ENCODE measurements at regions not wholly inside any gene's neighbourhood (a gene's known extent, or its start where the extent isn't known, plus 50 kb on each side); places are given as distances from the start of the nearest gene placed in this dataset.

GRCh38 chr10:3016016-3016415 is 51.3 kb upstream of the PFKP start:
- DNase-seq: no peak

DNA sequence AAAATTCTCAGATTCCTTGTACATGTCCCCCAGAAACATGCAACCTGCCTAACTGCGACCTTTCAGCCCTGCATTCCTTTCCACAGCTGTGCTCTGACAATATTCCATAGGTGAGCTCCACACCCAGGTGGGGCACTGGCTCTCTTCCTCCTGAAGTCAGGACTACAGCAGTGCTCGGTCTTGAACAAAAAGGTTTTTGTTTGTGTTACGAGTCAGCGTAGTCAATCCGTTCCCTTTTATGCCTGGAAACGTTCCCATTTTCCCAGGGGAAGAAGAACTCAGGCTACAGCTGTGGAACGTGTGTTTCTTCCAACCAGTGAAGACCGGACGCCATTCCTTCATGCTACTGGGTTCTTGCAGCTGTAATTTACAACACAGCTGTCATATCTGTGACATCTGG is 52.4 kb upstream of the PFKP start:
- DNase-seq: peak; percentile 24

GRCh38 chr10:3012223-3012622 is 55.1 kb upstream of the PFKP start:
- DNase-seq: no peak

GRCh38 chr10:3010816-3011460 is 56.4 kb upstream of the PFKP start:
- peak; percentile 34 for DNase-seq

DNA sequence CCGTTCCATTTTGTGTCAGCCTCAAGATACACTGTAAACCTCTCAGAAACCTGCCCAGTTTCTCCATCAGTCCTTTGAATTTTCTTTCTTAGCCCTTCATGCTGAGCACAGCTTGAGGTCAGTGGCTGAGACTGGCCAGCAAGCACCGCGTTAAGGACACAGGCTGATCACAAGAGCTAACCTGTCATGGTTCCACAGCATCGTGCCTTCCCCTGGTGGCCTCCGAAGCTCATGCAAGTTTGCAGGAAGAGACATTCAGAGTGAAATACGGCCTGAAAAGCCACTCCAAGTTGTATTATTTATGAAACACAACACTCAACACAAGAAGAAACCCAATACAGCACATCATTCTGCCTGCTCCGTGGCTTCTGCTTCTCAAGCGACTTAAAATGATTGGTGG is 57.0 kb upstream of the PFKP start:
- no peak for DNase-seq

GRCh38 chr10:3009341-3009740 is 58.0 kb upstream of the PFKP start:
- no peak for DNase-seq

DNA sequence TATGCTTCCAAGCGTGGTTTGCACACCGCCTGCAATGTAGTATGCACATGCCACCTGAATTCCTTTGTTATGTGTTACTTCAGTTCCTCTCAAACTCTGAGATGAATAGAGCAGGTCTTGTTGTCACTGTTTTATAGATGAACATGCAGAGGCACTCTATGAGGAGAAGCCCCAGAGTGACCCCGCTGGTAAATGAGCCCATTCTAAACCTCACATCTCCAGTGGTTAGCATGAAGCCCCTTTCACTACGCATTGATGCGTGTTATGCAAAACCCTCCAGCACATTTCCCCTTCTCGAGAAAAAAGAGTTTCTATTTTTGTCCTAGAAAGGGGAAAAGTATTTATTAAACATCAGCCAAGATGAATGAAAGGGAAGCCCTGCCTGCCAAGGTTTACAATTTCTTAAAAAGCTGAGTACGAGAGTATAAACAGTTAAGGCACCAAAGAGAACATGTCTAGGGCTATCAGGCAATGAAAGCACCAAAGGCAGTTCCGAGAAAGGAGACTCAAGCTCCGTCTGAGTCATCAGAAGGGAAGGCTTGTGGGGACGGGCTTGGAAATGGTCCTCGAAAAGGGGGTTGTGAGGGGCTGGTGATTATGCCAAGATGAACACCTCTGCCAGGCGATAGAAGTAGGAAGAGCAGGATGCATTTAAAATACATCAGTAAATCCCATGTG is 58.7 kb upstream of the PFKP start:
- no peak for DNase-seq

GRCh38 chr10:3006607-3007006 is 60.7 kb upstream of the PFKP start:
- peak; percentile 53 for DNase-seq

- DNase-seq: peak; percentile 55
These were observed 61.3 kb upstream of the PFKP start for GRCh38 chr10:3006093-3006492.

GRCh38 chr10:3002304-3002703 is 65.0 kb upstream of the PFKP start:
- no peak for DNase-seq

DNA sequence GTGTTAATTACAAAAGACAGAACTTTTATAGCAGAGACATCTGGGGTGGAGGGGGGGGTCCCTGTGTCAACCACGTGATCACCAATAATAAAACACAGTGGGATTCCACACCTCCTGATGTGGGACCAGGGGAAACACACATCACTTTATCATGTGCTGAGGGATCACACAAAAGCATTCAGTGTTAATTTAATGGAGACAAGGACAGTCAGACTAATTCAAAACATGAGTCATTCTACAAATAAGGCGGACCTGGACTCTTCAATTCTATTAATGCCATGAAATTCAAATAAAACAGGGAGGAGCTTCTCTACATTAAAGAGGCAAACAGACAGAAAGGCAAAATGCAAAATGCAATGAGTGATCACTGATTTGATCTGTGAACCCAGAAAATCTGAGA is 67.3 kb upstream of the PFKP start:
- peak; percentile 89 for DNase-seq

DNA sequence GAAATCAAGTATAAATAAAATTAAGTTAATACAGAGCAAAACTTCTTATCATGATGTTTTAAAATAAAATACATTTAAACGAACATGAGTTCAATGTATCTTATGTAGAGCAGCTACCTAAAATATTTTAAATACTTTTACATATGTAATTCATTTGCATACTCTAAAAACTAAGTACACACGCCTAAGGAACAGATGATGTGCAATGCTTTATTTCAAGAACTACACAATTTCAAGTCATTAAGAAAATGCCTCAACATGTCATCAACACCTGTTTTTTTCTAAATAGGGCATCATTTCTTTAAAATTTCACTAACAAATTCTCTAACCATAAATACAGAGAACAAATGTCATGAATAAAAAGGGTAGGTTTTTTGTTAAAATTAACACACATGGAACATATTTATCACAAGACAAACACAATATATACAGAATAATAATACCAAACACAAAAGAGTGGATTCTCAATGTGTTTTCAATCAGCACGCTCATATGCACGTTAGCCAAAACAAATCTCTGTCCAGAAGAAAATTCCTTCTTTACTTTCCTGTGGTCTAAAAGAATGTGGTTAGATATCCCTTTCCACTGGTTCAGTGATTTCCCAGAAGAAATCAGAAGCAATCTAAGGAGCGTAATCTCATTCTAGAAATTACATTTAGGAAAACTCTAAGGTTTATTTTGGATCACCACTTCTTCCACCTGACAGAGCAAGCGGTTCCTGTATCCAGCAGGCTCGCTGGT is 73.0 kb upstream of the PFKP start:
- no peak for DNase-seq

- no peak for DNase-seq
These were observed 73.7 kb upstream of the PFKP start for GRCh38 chr10:2993636-2994035.

DNA sequence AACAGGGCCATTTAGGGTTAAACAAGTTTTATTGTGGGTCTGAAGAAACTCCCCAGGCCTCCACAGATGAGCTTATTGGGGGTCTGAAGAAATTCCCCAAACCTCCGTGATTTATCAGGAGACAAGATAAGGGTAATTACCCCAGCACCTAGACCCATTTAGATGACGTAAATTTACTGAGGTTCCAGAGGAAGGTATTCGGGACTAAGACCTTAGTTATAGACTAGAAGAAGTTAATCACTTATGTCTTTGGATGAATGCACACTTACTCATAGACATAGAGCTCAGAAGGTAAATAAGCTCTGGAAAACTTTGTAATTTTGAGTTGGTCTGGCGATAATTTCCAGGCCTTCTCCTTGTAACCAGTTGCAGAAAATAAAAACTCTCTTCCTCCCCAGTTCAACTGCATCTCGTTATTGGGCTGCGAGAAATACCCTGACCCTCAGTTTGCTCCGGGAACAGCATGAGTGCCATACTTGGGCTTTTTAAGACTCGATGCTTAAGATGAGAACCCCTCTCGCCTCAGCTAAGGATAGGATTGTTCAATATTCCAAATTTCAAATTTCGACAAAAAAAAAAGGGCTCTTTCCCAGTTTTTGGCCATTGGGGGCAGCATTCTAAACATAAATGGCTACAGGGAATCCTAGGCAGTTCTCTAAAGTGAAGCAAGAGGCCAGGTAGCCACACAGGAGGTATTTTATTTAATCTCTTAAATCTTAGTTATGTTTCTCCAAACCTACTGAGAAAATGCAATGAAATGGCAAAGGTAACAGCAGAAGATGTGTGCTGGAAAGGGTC is 74.7 kb upstream of the PFKP start:
- no peak for DNase-seq

DNA sequence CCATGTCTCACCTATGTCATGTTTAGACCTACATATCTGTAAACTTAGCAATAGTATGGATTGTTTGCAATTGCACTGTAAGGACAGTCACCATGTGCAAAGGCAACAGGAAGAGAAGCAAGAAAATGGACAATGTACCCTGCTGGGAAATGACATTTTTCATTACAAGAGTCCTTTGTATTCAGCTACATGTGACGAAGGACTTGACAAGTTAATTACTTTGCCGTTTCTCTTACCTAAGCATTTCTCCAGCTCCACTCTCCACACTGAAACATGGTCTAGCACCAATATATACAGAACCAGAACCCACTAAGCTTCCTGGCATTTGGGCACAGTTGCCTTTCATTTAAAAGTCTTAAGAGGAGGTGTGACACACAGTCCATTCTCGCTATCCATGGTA is 76.6 kb upstream of the PFKP start:
- peak; percentile 82 for DNase-seq

DNA sequence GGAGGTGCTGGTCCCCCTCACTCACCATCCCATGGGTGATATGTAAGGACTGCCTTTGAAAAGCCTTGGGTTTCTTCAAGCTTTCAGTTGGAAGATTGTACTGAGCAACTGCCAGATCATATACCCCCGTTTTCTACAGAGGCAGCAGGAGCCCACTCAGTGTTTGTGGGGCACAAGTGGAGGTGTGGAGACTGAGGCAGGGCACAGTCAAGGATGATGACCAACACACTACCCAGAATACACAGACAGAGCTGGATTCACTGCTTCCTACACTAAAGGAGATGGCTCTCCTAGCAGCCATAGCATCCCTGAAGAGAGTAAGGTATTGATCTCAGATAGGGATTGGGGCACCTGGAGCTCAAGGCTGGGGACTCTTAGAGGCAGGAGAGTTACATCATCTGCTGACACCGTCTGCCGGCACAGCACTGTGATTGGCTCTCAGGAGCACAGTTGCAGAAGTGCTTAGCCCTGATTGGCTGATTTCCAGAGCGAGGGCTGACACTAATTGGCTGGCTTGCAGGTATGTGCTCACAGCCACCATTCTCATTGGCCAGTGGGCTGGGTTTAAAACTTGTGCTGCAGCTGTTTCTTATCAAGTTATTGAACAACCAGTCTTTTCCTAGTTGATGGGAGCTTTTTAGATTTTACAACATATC is 77.9 kb upstream of the PFKP start:
- no peak for DNase-seq

GRCh38 chr10:2987185-2987768 is 80.1 kb upstream of the PFKP start:
- no peak for DNase-seq

GRCh38 chr10:2986391-2986801 is 81.0 kb upstream of the PFKP start:
- peak; percentile 86 for DNase-seq

DNA sequence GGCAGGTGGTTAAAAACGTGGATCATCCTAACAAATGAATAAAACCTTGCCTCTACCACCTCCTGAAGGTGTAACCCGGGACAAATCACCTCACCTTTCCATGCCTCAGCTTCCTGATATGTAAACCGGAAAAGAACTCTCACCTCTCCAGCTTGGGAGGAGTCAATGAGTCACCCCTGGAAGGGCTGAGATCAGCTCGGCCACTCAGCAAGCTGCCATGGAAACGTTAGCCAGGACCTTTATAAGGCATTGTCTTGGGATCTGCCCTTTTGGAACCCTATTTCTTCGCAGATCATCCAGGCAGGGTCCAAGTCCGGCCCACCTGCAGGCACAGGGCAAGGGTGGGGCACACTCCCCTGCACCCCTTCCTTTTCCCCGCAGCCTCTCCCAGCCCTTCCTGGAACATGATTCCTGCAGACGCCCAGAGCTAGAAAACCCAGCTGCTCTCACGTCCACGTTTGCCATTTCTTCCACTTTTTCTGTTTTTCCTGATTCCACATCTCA is 81.6 kb upstream of the PFKP start:
- DNase-seq: peak; percentile 83

- DNase-seq: no peak
These were observed 82.7 kb upstream of the PFKP start for GRCh38 chr10:2984682-2985081.

DNA sequence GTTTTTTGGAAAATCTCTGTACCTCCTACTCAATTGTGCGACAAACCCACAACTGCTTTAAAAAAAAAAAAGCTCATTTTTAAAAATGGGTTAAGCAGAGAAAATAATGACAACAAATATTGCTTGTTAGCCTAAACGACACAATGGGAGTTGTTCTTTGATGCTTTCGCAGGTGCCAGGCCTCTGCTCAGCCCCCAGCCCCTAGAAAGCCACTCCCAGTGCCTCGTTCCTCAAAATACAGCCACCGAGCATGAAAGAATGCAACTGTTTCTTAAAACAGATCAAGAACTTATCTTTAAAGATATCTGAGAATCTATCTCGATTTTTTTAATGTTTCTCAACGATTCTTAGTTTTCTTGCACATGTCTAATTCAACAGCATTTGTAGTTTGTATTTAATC is 85.2 kb upstream of the PFKP start:
- DNase-seq: no peak

GRCh38 chr10:2981361-2981801 is 86.0 kb upstream of the PFKP start:
- DNase-seq: peak; percentile 74
